Head of caudate nucleus (tissue), 42 donors: ENCODE measurements at regions not wholly inside any gene's neighbourhood (a gene's known extent, or its start where the extent isn't known, plus 50 kb on each side); places are given as distances from the start of the nearest gene placed in this dataset.
"Not testable (repeated sequence)": the region's sequence is repeated elsewhere in the genome, so short reads cannot be mapped to it uniquely, and the experiment has no call there.

Source experiments
- DNase-seq, 42 donors: peaks; one replicate each; pipeline versions ENCODE4 v3.0.0 to v3.0.0-alpha.2; 2020 to 2021; ENCODE audit warnings: mixed read lengths in 7 of 42
- intact Hi-C: fragments of 100-400 bp; cut with DNase I; formaldehyde crosslinking; loops from one replicate; pipeline ENCODE4 v1.15.0; 2022

GRCh38 chr13:109326601-109327000 is 459.8 kb downstream of the IRS2 start:
- intact Hi-C loops = no loop called here
- no peak for DNase-seq

GRCh38 chr13:109323338-109323737 is 463.0 kb downstream of the IRS2 start:
- intact Hi-C loops = no loop called here
- DNase-seq = no peak

- intact Hi-C loops = no loop called here
- no peak for DNase-seq
Observed at GRCh38 chr13:109318945-109319590, 467.3 kb downstream of the IRS2 start.

GRCh38 chr13:109315481-109315880 is 470.9 kb downstream of the IRS2 start:
- intact Hi-C loops = no loop called here
- DNase-seq = no peak

- DNase-seq = no peak
- intact Hi-C loops = no loop called here
Observed at GRCh38 chr13:109314101-109314500, 472.3 kb downstream of the IRS2 start.

GRCh38 chr13:109312399-109312798 is 474.0 kb downstream of the IRS2 start:
- DNase-seq = no peak
- intact Hi-C loops = no loop called here

- intact Hi-C loops, DNase-seq: not testable (repeated sequence)
Observed at GRCh38 chr13:109311431-109311976, 474.9 kb downstream of the IRS2 start.

GRCh38 chr13:109309625-109310363 is 476.6 kb downstream of the IRS2 start:
- DNase-seq = no peak
- intact Hi-C loops = no loop called here

GRCh38 chr13:109307027-109307426 is 479.4 kb downstream of the IRS2 start:
- DNase-seq = no peak
- intact Hi-C loops = no loop called here

- intact Hi-C loops = no loop called here
- DNase-seq = no peak
Observed at GRCh38 chr13:109301726-109302125, 484.7 kb downstream of the IRS2 start.

GRCh38 chr13:109301276-109301675 is 485.1 kb downstream of the IRS2 start:
- no peak for DNase-seq
- intact Hi-C loops = no loop called here

GRCh38 chr13:109297628-109298027 is 488.8 kb downstream of the IRS2 start:
- DNase-seq = no peak
- intact Hi-C loops = no loop called here

GRCh38 chr13:109293166-109293565 is 493.2 kb downstream of the IRS2 start:
- intact Hi-C loops = no loop called here
- DNase-seq = no peak

GRCh38 chr13:109288151-109288709 is 498.2 kb downstream of the IRS2 start:
- intact Hi-C loops = no loop called here
- peak in 1 of 42 donors; percentile 2 for DNase-seq

- intact Hi-C loops = no loop called here
- no peak for DNase-seq
Observed at GRCh38 chr13:109287553-109287952, 498.8 kb downstream of the IRS2 start.

- intact Hi-C loops = no loop called here
- no peak for DNase-seq
Observed at GRCh38 chr13:109285586-109285985, 500.8 kb downstream of the IRS2 start.

GRCh38 chr13:109281903-109282635 is 504.3 kb downstream of the IRS2 start:
- DNase-seq = peak in 1 of 42 donors; percentile 13
- intact Hi-C loops = no loop called here

- intact Hi-C loops = no loop called here
- DNase-seq = no peak
Observed at GRCh38 chr13:109281017-109281902, 505.1 kb downstream of the IRS2 start.

- intact Hi-C loops = no loop called here
- no peak for DNase-seq
Observed at GRCh38 chr13:109276261-109276660, 510.1 kb downstream of the IRS2 start.
